ENCODE measurements at regions not wholly inside any gene's neighbourhood (a gene's known extent, or its start where the extent isn't known, plus 50 kb on each side); places are given as distances from the start of the nearest gene placed in this dataset.

- no peaks in the 10 kb centered on the region for H3K36me3 Mint-ChIP-seq
- H3K27me3 Mint-ChIP-seq = no peaks in the 10 kb centered on the region
- H3K4me3 Mint-ChIP-seq = no peak overlapping the region
- H3K27ac Mint-ChIP-seq = no peak overlapping the region
- peaks cover 11% of the 10 kb centered on the region for H3K9me3 Mint-ChIP-seq
- no peaks in the 10 kb centered on the region for H3K4me1 Mint-ChIP-seq
These were observed 180.8 kb downstream of the HS3ST3B1 start for GRCh38 chr17:14481664-14482063.

GRCh38 chr17:14474591-14474990 is 173.7 kb downstream of the HS3ST3B1 start:
- H3K27me3 Mint-ChIP-seq = no peaks in the 10 kb centered on the region
- H3K36me3 Mint-ChIP-seq = peaks cover 3% of the 10 kb centered on the region
- peaks cover 5% of the 10 kb centered on the region for H3K4me1 Mint-ChIP-seq
- H3K4me3 Mint-ChIP-seq = no peak overlapping the region
- H3K27ac Mint-ChIP-seq = no peak overlapping the region
- no peaks in the 10 kb centered on the region for H3K9me3 Mint-ChIP-seq

- H3K27ac Mint-ChIP-seq = no peak overlapping the region
- H3K27me3 Mint-ChIP-seq = no peaks in the 10 kb centered on the region
- H3K36me3 Mint-ChIP-seq = peaks cover 7% of the 10 kb centered on the region
- no peak overlapping the region for H3K4me3 Mint-ChIP-seq
- H3K9me3 Mint-ChIP-seq = peaks cover 6% of the 10 kb centered on the region
- peaks cover 5% of the 10 kb centered on the region for H3K4me1 Mint-ChIP-seq
These were observed 170.2 kb downstream of the HS3ST3B1 start for GRCh38 chr17:14471052-14471451.

GRCh38 chr17:14470417-14470816 is 169.5 kb downstream of the HS3ST3B1 start:
- Mint-ChIP-seq H3K27me3 (no peaks in the 10 kb centered on the region), H3K9me3 (peaks cover 6% of the 10 kb centered on the region), H3K4me3 (no peak overlapping the region), H3K36me3 (peaks cover 7% of the 10 kb centered on the region), H3K4me1 (peaks cover 5% of the 10 kb centered on the region), H3K27ac (no peak overlapping the region)

GRCh38 chr17:14469971-14470370 is 169.1 kb downstream of the HS3ST3B1 start:
- Mint-ChIP-seq H3K9me3 (peaks cover 6% of the 10 kb centered on the region), H3K27me3 (no peaks in the 10 kb centered on the region), H3K27ac (no peak overlapping the region), H3K4me1 (peaks cover 5% of the 10 kb centered on the region), H3K4me3 (no peak overlapping the region), H3K36me3 (peaks cover 4% of the 10 kb centered on the region)

GRCh38 chr17:14468858-14469257 is 168.0 kb downstream of the HS3ST3B1 start:
- no peaks in the 10 kb centered on the region for H3K27me3 Mint-ChIP-seq
- no peak overlapping the region for H3K4me3 Mint-ChIP-seq
- peaks cover 6% of the 10 kb centered on the region for H3K9me3 Mint-ChIP-seq
- no peak overlapping the region for H3K27ac Mint-ChIP-seq
- H3K4me1 Mint-ChIP-seq = peaks cover 5% of the 10 kb centered on the region
- peaks cover 4% of the 10 kb centered on the region for H3K36me3 Mint-ChIP-seq

- Mint-ChIP-seq H3K36me3 (peaks cover 1% of the 10 kb centered on the region), H3K4me1 (peaks cover 25% of the 10 kb centered on the region), H3K27me3 (no peaks in the 10 kb centered on the region), H3K9me3 (peaks cover 4% of the 10 kb centered on the region), H3K27ac (no peak overlapping the region), H3K4me3 (no peak overlapping the region)
These were observed 160.3 kb downstream of the HS3ST3B1 start for GRCh38 chr17:14461227-14461548.

GRCh38 chr17:14460516-14461226 is 159.8 kb downstream of the HS3ST3B1 start:
- H3K36me3 Mint-ChIP-seq = peaks cover 1% of the 10 kb centered on the region
- no peak overlapping the region for H3K4me3 Mint-ChIP-seq
- peaks cover 4% of the 10 kb centered on the region for H3K9me3 Mint-ChIP-seq
- peaks cover 25% of the 10 kb centered on the region for H3K4me1 Mint-ChIP-seq
- peak overlapping the region; percentile 5 for H3K27ac Mint-ChIP-seq
- H3K27me3 Mint-ChIP-seq = no peaks in the 10 kb centered on the region

GRCh38 chr17:14459955-14460354 is 159.1 kb downstream of the HS3ST3B1 start:
- Mint-ChIP-seq H3K9me3 (peaks cover 4% of the 10 kb centered on the region), H3K27ac (peak overlapping the region; percentile 48), H3K36me3 (peaks cover 1% of the 10 kb centered on the region), H3K27me3 (no peaks in the 10 kb centered on the region), H3K4me1 (peaks cover 25% of the 10 kb centered on the region), H3K4me3 (no peak overlapping the region)

GRCh38 chr17:14458724-14459123 is 157.8 kb downstream of the HS3ST3B1 start:
- H3K36me3 Mint-ChIP-seq = peaks cover 1% of the 10 kb centered on the region
- peaks cover 4% of the 10 kb centered on the region for H3K9me3 Mint-ChIP-seq
- H3K4me1 Mint-ChIP-seq = peaks cover 25% of the 10 kb centered on the region
- H3K27me3 Mint-ChIP-seq = no peaks in the 10 kb centered on the region
- no peak overlapping the region for H3K27ac Mint-ChIP-seq
- no peak overlapping the region for H3K4me3 Mint-ChIP-seq

GRCh38 chr17:14454746-14455145 is 153.9 kb downstream of the HS3ST3B1 start:
- Mint-ChIP-seq H3K36me3 (peaks cover 3% of the 10 kb centered on the region), H3K4me1 (peaks cover 12% of the 10 kb centered on the region), H3K4me3 (no peak overlapping the region), H3K9me3 (peaks cover 4% of the 10 kb centered on the region), H3K27ac (no peak overlapping the region), H3K27me3 (no peaks in the 10 kb centered on the region)

GRCh38 chr17:14452856-14453255 is 152.0 kb downstream of the HS3ST3B1 start:
- no peaks in the 10 kb centered on the region for H3K4me1 Mint-ChIP-seq
- no peak overlapping the region for H3K4me3 Mint-ChIP-seq
- no peak overlapping the region for H3K27ac Mint-ChIP-seq
- H3K9me3 Mint-ChIP-seq = peaks cover 4% of the 10 kb centered on the region
- no peaks in the 10 kb centered on the region for H3K27me3 Mint-ChIP-seq
- peaks cover 3% of the 10 kb centered on the region for H3K36me3 Mint-ChIP-seq

- peaks cover 3% of the 10 kb centered on the region for H3K9me3 Mint-ChIP-seq
- no peaks in the 10 kb centered on the region for H3K27me3 Mint-ChIP-seq
- H3K27ac Mint-ChIP-seq = no peak overlapping the region
- peaks cover 3% of the 10 kb centered on the region for H3K36me3 Mint-ChIP-seq
- no peak overlapping the region for H3K4me3 Mint-ChIP-seq
- H3K4me1 Mint-ChIP-seq = no peaks in the 10 kb centered on the region
These were observed 150.9 kb downstream of the HS3ST3B1 start for GRCh38 chr17:14451729-14452191.

- Mint-ChIP-seq H3K27ac (no peak overlapping the region), H3K4me1 (no peaks in the 10 kb centered on the region), H3K36me3 (peaks cover 1% of the 10 kb centered on the region), H3K4me3 (no peak overlapping the region), H3K27me3 (no peaks in the 10 kb centered on the region), H3K9me3 (no peaks in the 10 kb centered on the region)
These were observed 147.9 kb downstream of the HS3ST3B1 start for GRCh38 chr17:14448818-14449217.

GRCh38 chr17:14446825-14447224 is 145.9 kb downstream of the HS3ST3B1 start:
- Mint-ChIP-seq H3K27me3 (no peaks in the 10 kb centered on the region), H3K9me3 (no peaks in the 10 kb centered on the region), H3K4me1 (peaks cover 5% of the 10 kb centered on the region), H3K4me3 (no peak overlapping the region), H3K36me3 (peaks cover 1% of the 10 kb centered on the region), H3K27ac (peak overlapping the region; percentile 63)

GRCh38 chr17:14444915-14445314 is 144.0 kb downstream of the HS3ST3B1 start:
- Mint-ChIP-seq H3K27ac (no peak overlapping the region), H3K27me3 (no peaks in the 10 kb centered on the region), H3K36me3 (peaks cover under 1% of the 10 kb centered on the region), H3K4me3 (no peak overlapping the region), H3K4me1 (peaks cover 5% of the 10 kb centered on the region), H3K9me3 (no peaks in the 10 kb centered on the region)

Measured in activated naive CD4-positive, alpha-beta T cell treated with anti-CD3 and anti-CD28 coated beads, Interleukin-2, amount 50 U/mL, for 24 hours (primary cell).